ENCODE measurements at regions not wholly inside any gene's neighbourhood (a gene's known extent, or its start where the extent isn't known, plus 50 kb on each side); places are given as distances from the start of the nearest gene placed in this dataset.
"Not testable (repeated sequence)": the region's sequence is repeated elsewhere in the genome, so short reads cannot be mapped to it uniquely, and the experiment has no call there.

DNA sequence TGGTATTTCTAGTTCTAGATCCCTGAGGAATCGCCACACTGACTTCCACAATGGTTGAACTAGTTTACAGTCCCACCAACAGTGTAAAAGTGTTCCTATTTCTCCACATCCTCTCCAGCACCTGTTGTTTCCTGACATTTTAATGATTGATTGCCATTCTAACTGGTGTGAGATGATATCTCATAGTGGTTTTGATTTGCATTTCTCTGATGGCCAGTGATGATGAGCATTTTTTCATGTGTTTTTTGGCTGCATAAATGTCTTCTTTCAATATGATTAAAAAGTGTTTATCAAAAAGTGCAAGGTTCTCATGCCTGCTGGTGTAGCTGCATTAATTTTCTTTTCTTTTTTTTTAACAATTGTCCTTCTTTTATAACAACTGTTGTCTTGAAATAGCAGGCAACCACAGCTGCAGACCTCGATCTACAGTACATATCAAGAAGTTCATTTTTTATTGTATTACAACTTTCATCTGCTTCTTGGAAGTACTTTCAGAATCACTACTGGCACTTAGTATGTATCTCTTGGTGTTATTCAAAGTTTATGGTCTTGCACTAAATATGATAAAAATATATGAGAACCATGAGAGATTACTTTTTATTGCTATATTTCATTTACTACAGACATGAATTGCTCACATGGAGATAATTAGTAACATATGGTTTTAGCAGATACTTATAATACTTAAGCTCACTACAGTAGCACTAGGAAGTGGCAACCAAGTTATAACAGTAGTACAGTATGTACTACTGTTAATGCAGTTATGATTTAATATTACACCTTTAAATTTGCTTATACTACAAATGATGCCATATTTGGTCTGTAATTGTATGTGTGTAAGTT lies 358.0 kb downstream of the ETV1 start:
- not testable (repeated sequence) for DNase-seq

DNA sequence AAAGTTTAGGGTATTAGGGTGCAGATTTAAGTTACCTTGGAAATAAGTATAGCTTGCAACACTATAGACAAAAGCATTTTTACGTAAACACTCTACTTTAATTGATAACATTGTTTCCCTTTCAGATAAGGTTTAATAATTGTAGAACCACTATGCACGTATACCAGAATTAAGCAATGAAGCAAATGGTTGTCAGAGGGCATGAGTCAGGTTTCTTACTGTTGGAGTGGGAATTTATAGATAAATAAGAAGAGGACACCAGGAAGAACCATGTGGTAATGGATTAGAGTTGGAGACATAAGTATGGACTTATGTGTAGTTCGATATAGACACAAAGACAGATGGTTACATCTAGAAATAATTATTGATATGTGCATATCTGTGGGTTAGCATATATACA lies 355.6 kb downstream of the ETV1 start:
- DNase-seq: no peak

DNA sequence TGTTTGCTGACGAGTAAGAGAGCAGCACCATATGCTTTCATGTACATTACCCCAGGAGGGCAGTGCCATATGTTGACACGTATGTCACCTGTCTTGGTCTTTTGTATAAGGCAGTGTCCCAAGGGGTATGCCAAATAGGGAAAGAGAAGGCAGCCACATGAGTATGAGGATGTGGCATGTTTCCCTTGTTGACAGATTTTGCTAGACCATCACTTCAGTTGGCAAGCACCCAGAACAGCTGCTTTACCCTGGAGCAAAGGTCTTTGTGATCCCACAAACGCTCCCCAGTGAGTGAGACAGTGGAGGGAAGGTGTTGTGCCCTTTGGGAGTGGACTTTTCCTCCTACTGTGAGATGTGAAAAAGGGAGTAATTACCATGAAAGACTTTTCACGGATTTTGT lies 350.1 kb downstream of the ETV1 start:
- DNase-seq: peak; percentile 30 to 39

DNA sequence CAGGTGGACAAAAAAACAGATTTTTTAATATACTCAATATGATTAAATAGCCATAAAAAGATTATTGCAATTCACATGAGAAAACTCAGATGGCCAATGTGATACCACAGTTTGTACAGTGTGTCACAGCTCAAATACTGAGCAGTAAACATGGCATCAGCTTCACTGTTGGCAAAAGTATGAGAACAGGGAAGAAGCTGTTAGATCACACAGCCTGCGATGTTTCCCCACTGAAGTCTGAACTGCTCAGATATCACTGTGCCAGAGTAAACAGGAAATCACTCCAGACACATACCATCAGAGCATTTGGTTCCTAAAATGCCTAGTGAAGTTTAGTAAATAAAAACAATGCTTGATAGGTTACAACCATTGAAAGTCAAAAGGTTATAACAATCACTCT lies 347.8 kb downstream of the ETV1 start:
- DNase-seq: no peak

DNA sequence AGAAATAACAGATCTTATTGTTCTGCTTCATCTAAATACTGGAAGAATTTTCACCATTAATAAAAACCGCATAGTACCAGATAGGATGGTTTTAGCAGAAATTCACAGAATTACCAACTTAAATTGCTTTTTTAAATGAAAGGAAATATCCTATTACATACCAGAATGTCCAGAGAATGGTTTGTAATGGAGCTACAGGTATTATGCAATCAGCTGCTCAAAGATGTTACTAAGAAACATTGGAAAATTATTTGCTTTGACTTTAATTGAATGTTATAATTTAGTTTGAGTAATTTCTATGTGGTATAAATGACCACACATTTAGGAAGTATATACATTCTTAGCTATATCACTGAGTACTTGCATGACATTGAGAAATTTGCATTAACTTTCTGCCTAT lies 338.3 kb downstream of the ETV1 start:
- DNase-seq: no peak

DNA sequence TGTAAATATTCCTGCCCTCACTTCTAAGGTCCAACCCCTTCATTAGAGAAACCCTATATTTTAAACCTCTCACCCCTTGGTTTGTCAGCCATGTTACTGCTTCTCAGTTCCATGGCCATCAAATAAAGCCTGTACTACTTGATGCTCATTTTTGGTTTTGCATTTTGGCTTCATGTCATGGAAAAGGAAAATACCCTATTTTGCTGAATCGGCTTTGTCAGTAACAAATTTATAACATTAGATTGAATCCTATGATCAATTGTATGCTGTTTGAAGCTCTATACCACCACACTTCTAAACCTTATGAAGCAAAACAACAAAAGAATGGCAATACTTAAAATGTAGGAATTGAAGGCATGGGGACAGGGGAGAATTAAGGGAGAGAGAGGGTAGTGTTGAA lies 333.1 kb downstream of the ETV1 start:
- no peak for DNase-seq

DNA sequence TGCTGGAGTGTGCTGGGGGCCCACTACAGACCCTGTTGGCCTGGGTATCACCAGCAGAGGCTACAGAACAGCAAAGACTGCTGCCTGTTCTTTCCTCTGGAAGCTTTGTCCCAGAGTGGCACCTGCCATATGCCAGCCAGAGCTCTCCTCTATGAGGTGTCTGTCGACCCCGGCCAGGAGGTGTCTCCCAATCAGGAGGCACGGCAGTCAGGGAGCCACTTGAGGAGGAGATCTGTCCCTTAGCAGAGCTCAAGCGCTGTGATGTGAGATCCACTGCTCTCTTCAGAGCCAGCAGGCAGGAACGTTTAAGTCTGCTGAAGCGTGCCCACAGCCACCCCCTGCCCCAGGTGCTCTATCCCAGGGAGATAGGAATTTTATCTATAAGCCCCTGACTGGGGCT lies 316.2 kb downstream of the ETV1 start:
- DNase-seq: no peak

DNA sequence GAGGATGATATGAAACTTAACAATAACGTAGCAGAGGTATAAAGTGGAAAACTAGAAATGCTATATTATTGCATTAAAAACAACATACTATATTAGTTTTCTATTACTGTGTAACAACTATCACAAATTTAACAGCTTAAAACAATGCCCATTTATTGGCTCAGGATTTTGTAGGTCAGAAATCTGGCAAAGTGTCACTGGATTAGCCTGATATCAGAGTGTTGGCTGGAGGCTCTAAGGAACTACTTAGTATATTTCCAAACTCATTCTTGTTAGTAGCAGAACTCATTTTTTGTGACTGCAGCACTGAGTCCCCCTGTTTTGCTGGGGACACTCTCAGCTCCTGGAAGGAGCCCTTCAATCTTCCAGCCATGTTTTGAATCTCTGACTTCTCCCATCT lies 306.8 kb downstream of the ETV1 start:
- no peak for DNase-seq

DNA sequence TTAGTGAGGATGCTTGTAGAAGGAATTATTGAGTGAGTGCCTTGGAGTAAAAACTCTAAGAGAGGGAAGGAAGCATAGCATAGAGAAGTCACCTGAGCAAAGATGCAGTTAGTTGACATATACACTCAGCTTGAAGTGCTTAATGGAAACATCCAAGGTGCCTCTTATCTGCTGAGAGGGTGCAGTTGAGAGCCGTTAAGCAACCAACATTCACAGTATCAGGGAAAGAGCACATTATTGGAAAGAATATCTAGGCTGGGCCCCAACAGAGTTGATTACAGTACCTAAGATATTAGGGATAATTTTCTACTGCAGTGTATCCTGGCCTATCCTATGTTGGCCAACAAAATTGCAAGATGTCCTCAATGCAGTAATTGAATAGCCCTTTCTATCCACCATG lies 302.0 kb downstream of the ETV1 start:
- no peak for DNase-seq

DNA sequence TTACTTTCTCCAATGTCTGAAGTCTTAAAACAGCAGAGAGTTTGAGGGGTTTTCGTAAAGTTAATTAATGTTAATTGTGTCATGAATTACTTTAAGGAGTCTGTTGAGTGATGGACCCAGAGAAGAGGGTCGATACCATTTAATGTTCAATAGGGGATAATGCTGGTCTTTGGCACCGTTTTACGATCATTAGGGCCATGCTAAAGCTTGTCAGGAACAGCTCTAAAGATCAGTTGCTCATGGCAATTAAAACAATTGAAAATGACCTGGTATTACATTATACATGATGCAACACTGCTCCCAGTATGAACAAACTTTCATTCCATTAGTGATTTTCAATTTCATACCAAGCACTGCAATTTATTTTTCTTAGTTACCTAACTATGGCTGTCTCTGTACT lies 296.9 kb downstream of the ETV1 start:
- no peak for DNase-seq

DNA sequence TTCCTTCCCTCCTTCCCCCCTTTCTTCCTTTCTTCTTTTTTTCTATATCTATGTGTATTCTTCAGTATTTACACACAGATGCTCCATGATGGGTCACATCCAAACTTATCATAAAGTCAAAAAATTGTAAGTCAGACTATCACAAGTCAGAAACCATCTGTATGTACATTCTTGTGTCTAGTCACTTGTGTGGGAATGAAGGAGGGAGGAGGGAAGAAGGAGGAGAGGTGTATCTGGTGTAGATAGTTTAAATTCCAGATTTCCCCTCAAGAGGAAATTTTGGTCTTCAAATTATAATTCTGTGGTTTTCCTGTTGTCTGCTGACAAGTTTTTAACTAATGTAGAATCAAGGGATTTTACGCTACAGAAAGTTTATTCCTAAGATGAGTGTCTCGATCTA lies 287.2 kb downstream of the ETV1 start:
- DNase-seq: no peak

DNA sequence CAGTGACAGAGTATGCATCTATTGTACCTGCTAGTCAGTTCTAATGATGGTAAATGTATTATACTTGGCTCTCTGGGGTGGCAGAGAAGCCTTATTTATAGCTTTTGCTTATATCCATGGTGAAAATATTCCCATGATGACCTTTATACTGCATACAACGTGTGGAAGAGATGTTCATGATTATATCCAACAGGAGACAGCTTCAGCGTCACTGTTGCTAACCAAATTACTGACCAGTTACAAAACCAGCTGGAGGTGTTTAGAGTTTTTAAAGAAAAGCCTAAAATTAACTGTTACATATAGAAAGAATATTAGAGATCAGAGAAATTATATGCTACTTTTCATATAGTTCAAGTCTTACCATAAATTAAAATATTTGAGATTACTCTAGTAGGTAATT lies 280.8 kb downstream of the ETV1 start:
- no peak for DNase-seq

DNA sequence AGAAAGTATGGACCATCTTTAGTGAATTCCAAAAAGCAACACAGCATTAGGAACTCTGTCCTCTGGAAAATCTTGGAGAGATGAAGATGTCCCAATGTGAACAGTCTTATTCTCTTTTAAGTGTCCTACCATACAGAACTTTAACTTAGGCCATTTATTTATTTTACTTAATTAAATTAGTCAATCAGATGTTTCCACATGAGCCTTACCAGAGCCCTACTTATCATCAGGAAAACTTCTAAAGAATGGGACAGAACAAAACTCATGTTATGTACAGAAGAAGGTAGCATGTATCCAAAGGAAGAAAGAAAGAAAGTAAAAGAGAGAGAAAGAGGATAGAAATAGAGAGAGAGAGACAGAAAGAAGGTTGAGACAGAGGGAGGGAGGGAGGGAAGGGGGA lies 276.4 kb downstream of the ETV1 start:
- DNase-seq: no peak

DNA sequence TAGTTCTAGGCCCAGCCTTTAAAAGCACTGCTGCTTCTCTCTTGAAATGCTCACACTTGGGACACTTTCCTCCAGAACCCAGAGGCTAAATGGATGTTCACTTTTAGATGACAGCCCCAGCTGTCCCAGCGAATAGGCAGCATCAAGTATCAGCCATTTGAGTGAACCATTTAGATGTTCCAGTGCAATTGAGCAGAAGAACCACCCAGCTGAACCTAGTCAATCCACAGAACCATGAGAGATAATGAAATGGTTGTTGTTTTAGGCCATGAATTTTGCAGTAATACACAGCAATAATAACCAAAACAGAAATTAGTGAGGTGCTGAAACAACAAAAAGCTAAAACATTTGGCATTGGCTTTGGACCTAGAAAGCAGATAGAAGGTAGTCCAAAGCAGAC lies 273.9 kb downstream of the ETV1 start:
- no peak for DNase-seq

DNA sequence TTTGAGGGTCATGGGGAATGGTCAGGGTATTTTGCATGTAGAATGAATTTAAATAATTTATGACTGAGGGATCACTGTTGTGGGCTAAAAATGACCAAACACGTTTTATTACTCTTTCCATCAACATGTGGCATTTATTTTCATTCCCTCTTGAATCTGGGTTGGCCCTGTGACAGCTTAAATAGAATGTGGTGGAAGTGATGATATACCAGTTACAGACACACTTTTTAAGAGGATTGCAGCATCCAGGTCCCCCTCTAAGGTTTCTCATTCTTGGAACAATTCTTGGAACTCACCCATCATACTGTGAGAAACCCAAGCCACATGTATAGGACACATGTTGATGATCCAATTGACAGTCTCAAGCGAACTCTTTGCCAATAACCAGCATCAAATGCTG lies 272.4 kb downstream of the ETV1 start:
- no peak for DNase-seq

DNA sequence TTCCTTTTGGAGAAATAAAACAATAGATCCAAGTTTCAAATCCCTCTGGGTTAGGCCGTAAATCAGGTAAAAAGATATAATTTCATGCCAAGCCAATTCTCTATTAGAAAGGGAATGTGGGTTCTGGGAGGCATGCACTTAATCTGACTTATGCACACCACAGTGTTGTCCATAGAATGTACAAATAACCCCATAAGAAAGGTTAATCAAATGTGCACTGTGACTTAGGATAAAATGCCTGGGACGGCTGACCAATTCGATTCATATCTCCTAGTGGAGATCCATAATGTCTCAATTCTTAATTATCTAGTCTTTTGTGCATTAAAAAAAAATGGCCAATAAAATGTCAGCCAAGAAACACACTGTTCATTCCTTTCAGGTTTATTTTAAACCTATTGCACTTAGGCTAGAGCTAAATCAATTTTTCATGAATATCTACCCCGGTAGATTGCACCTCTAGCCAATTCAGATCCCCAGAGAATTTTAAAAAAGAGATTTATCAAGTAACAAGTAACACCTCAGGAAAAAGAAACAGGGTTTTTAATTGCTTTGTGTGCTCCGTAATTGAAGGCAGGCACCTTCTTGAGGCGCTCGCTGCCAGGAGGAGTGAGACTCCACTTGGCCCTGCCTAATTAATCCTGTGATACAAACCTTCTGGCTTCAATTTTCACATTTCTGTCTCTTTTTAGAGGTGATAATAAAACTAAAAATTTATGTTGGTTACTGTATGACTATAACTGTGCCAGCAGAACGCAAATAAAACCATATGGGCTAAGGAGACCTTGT lies 265.1 kb downstream of the ETV1 start:
- DNase-seq: peak in 1 of 2 experiments; percentile 52

DNA sequence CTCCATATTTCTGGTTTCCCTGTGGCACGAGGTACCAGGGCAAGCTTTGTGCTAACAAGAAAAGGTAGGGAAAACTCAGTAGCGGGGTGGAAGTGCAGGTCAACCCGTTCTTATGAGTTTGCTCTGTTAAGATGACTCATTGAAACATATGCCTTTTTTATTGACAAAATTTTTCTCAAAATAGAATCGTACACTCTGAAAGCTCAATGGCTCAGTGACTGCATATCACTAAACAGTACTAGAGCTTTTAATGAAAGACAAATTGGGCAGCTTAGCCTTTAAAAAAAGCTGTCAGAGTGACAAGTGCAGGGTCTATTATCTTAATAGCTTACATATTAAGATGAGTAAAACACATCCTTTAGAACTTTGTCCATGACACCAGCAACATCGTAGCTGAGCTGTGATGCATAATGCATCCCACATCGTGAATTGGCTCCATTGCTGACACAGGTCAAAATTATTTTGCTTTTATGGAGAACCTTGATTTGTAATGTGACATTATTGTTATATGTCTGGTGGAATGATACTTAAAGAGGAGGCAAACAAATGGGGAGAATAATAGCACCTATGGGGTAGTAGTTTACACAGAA lies 264.4 kb downstream of the ETV1 start:
- DNase-seq: peak; percentile 49 to 52

DNA sequence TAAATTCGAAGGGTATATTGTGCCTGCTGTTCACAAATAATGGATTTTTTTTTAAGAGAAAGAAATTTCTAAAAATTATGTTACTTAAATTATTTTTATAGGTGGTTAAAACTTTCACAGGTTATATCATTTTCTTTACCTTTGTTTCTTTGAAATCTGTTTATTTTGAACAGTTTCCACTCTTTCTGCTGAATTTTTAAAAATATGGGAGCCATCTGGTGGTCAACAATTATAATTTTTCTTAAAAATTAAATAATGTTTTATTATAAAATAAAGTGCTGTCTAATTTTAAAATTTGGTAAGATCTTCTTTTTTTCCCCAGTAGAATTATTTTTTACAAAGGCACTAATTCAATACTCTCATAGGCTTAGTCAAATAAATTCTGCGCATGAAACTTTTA lies 263.9 kb downstream of the ETV1 start:
- no peak for DNase-seq

DNA sequence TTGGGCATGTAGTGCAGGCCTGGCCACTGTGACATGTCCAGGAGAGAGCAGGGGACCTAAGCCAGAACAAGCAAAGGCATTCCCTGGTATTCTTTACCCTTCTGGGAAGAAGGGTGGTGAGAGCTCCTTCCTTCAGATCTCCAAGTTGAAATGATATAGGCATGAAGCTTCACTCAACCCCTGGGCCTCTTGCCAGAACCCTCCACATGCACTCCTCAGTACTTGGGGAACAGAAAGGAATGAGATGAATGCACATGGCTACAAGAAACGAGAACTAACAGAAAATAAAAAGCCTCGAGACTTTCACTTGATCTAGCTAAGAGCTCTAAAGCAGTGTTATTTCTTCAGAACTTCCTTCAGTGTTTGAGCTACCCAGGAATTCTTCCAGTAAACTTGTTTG lies 262.2 kb downstream of the ETV1 start:
- DNase-seq: no peak

DNA sequence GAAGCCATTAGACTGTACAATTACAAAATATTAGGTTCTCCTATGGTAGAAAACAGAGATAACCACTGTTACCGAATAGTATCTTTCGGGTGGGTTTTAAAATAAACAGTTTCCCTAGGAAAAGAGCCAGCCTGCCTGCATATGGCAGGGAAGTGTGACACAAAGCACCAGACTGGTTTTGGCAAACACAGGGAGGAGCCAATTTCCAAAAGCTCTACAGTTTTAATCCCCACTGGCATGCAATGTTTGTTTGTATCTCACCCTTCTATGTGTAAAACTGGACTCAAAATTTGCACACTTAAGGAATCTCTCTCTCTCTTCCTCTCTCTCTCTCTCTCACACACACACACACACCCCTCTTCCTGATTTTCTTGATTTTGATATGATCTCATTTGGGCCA lies 261.7 kb downstream of the ETV1 start:
- no peak for DNase-seq

DNA sequence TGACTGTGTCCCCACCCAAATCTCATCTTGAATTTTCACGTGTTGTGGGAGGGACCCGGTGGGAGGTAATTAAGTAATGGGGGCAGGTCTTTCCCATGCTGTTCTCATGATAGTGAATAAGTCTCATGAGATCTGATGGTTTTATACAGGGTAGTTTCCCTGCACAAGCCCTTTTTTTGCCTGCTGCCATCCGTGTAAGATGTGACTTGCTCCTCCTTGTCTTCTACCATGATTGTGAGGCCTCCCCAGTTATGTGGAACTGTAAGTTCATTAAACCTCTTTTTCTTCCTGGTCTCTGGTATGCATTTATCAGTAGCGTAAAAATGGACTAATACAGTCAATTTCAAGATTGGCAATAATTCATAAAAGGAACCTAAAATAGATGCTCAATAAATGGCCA lies 261.0 kb downstream of the ETV1 start:
- DNase-seq: not testable (repeated sequence)

DNA sequence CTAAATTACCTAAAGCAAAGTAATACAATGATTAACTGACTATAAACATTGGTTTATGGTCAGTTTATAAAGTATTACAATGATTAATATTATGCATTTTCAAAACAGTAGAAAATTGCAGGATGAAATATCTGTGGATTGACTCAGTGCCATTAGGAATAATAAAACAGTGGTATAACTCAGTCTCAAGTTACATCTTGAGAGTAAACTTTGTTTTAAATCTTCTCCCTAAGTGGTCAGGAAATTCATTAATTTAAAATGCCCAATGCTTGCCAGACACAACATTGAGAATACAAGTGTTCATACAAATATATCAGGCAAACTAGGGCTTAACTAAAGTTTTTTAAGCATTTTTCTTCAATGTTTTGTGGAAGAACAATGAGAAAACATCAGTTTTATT lies 257.8 kb downstream of the ETV1 start:
- DNase-seq: no peak

DNA sequence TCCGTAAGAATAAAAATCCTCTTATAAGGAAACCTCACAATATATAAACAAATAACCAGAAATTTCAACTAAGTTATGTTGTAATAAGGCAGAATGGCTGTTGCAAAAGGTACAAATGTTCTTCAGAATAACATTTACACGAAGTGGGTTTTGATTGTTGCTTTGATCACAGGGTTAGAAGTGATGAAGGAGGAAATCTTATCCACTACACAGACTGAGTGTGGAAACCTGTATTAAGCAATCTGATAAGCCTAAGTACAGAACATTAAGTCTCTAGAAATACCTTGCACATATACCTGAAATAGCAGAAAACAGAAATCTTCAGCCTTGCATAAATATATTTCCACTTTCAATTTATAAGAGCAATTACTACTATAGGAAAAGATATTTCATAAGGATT lies 251.9 kb downstream of the ETV1 start:
- DNase-seq: no peak

DNA sequence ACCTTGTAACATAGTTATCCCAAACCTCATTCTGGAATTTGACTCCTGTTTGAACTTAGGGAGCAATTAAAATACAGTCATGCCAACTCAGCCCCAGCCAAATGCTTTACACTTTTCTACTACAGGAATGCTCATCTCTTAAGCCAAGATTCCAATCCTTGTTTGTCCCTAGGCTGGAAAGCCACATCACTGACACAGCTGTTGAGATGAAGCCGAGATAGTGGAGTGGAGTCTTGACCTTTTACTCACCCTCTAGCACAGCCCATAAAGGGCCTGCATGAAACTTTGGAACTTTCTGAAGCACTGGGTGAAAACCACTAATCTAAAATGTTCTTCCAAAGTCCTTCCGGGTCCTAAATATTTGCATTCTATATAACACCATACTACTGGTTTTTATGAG lies 247.3 kb downstream of the ETV1 start:
- no peak for DNase-seq
